Dermis microvascular lymphatic vessel endothelial cell (primary cell): ENCODE measurements at regions not wholly inside any gene's neighbourhood (a gene's known extent, or its start where the extent isn't known, plus 50 kb on each side); places are given as distances from the start of the nearest gene placed in this dataset.

Experiments
- DNase-seq, 2 donors: peaks; one replicate each; pipeline versions ENCODE4 v3.0.0 to v3.0.0-alpha.2; 2010; ENCODE audit warnings: low read depth in 2 of 2

DNA sequence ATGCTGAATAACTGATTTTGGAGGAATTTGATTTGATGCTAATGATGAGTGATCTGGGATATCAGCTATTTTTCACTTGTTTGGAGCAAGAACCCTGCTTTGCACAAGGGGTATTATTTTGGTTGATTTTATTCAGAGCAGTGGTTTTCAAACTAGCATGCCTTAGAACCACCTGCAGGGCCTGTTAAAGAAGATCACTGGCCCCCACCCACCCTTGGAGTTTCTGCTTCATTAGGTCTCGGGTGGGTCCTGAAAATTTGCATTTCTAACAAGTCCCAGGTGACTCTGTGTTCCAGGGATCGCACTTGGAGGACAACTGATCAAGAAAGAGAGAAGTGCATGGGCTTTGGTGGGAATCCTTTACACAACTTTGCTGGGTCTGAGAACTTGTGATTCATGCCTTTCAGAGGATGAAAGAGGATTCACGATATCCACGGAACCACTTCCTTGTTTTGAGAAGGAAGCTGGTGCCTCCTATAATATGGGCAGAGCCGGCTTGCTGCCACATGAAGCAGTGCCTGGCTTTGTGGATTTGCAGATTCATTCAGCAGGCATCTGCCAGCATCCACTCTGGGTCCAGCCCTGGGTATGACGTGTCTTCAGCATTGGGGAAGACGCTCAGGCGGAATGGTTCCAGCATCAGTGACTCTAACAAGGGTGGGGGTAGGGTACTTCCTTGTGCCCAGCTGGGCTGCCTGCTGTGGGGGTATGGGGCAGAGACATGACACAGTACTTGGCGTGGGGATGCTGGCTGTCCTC, 106.6 kb upstream of the PITX1 start:
- no peak for DNase-seq

DNA sequence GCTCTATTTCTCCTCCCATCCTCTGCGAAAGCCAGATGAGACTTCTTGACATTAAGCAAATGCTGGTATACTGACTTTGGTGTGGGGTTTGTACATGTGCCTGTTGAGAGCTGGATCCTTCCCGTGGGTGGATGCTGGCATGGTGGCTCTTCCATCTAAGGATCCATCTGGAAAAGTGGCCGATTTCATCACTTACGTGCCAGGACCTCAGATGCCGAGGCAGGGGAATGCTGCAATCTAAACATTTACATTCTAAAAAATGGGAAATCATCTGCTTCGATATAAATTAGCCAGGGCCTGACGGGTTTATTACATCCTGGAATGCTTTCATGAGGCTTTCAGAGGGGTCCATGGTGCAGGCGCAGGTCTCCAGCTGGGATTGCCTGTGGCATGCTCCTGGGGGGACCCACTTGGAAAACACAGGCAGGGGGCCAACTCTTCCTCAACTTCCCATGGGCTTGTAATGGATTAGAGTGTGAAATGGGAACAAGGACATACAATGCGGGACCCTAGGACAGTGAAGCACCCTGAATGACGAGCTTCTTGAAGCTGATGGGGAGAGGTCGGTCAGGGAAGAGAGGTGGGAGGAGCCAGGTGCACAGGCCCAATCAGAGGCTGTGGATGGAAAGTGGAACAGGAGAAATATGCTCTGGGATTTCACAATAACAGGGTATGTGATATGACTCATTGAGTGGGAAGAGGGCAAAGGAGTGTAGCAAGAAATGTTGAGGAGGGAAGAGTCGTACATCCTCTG, 105.5 kb upstream of the PITX1 start:
- DNase-seq, result no peak

DNA sequence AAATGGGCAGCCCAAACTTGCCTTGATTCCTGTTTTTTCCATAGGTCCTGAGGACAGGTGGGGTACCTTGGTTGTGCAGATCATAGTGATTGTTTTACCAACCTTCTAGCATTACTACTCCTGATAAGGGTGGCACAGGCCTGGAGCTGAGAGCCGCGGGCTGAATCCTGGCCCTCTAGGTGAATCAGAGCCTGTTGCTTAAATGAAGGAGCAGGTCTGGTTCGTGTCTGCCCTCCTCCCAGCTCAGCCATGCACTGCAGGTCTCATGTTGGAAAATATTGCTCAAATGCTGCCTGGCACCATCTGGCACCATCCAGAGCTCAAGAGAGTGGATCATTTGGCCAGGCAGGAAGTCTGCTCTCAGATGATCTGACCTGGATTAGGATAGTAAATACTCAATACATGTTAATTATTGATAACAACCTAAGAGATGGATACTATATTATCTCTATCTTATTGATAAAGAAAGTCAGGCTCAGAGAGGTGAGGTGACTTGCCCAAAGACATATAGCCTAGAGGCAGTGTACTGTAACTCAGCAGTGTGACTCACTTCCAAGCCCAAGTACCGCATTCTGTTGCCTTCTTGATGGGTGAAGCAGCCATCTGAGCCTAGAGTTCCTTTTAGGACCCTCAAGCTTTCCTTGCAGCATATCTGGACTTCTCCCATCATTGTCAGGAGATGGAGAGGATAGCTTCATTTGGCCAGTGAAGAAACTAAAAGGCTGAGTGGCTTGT, 104.3 kb upstream of the PITX1 start:
- DNase-seq, result no peak

DNA sequence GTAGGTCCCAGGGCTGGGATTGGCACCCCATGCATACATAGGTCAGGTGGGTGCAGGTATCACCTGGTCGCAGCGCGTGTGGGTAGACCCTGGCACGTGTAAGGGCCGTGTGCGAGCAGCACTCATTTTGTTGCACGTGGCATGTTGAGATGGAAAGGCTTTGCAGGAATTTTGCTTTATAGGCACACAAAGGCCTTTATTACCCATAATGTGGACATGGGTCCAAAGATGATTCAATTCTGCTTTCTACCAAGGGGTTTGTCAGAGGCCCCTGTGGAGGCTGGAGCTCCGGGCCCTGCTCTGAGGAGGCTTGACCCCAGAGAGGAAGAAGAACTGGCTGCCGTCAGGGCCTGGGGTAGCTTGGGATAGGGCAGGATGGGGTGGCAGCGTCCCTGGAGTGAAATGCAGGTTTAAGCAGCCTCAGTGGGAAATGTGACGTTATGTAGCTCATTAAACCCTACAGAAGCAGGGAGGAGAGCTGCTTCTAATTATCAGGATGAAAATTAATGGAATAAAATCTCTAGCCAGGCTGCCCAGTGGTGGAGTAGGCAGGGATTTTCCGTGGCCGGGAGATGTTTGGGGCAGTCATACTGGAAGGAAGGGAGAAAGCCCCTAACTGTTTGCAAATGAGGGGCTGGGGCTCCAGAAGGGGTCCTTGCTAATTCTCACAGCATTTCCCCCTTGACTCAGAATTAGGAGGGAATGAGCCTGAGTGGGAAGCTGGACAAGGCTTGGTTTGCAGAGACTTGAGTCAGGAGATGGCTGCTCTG, 103.3 kb upstream of the PITX1 start:
- DNase-seq, result no peak

DNA sequence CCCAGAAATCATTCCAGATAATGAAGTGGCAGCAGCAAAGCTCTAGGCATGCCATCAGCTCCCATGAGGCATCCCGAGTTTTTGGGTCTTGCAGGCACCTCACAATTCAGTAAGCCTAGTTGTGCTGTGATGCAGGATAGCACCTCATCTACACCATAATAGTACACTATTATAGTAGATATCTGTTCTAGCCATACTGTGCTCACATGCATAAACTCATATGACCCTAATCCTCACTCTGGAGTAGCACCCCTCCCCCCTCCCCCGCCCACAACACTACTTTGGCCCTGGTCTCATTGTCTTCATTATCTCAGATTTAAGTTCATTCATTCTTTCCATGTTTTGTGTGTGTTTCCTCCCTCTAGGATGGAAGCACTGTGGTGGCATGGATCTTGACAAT, 102.5 kb upstream of the PITX1 start:
- DNase-seq, result no peak

DNA sequence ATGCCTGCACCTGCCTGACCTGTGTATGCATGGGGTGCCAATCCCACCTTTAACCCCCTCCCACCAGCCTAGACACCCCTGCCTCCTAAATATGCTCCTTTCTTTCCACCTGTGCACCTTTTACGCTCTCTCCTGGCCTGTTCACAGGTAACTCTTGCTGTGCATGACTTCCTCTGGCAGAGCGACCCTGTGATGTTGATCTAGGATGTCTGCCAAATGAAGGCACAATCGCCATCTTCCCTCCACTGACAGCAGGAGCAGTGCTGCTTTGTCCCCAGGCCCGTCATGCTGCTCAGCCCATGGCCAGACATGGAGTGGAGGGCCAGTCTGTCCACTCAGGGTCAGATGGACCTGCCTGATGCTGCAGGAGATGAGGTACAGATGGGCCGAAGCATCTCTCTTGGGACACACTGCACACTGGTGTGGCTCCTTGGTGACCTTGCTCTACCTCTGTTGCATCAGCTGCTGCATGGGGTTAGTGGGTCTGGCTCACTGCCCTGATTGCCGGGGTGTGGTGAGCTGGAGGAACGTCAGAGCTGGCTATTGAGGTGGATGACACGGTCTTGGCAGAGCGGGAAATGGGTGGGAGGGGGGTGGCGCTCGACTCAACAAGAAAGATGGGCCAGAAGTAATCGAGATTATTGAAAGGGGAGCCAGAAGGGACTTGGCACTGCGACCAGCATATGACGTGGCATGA, 101.7 kb upstream of the PITX1 start:
- no peak for DNase-seq

DNA sequence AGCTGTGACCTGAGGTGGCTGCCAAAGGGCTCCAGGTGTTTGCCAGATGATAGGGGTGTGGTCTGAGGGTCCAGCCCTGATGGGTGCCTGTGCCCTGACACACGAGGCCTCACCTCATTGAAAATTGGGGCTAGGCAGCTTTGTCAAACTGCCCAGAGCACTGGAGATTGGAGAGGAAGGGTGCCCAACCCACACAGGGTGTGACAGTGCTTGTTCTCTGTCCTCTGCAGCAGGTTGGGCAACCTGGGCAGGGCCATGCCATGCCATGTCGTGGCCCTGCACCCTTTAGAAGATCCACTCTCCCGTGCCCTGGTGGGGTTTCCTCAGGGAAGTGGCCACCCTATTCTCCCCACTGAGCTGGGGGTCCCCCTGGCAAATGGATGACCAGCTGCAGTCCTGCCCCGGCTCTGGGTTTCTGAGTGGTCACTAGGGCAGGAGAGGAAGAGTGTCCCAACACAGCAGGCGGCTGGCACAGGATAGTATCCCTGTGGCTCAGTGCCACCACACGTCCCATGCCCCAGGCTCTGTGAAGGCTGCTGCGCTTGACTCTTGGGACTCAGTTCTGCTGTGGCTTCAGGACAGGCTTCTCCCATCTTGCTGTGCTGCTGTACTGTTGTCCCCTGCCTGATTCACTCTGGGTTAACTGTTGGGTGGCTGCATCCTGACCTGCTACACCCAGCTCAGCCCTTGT, 100.8 kb upstream of the PITX1 start:
- no peak for DNase-seq

DNA sequence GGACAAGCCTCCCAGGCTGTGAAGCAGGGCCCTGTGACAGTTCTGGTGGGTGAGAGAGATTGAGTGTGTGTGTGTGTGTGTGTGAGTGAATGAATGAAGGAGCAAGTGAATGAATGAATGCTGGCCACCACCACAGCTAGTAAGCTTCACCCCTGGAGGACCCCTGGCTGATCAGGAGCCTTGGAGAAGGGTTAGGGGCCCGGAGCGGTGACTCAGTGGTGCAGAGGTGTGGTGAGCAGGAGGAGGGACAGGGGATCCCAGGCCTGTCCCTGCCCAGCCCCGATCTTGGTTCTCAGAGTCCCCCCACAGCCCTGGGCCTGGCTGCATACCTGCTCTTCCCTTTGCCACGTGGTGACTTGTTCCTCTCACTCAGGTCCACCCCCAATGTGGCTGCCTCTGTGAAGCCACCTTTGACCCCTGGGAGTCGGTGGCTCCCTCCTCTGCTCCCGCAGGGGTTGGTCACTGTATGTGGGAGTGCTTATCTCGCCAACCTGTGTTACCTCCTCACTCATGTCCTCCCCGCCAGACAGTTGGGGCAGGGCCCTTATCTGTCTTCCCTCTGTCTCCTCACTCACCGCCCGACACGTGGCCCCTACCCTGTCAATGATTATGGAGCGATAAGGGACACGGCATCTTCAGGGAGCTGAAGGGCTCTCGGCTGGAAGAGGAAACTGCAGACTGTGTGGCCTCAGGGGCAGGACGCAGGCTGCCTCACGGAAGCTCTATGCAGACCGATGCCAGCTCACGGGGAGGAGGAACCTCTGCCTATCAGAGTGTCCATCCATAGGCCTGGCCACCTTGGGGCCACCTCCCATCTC, 99.9 kb upstream of the PITX1 start:
- no peak for DNase-seq

DNA sequence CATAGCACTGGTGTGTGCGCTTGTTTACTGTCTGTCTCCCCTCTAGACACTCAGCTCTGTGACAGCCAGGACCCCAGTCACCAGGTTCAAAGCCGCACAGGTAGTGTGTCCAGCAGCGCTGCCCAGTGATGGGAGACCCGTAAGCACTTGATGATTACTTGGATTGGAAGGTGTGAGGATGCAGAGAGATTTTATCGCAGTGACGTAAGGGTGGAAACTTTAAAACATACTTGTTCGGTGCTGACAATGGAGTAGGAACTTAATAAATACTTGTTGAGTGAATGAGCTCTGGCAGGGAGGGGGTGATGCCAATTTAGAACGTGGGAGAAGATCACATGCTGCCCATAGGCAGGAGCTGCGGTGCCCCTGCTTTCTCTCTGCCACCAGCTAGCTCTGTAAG, 99.2 kb upstream of the PITX1 start:
- DNase-seq, result no peak

DNA sequence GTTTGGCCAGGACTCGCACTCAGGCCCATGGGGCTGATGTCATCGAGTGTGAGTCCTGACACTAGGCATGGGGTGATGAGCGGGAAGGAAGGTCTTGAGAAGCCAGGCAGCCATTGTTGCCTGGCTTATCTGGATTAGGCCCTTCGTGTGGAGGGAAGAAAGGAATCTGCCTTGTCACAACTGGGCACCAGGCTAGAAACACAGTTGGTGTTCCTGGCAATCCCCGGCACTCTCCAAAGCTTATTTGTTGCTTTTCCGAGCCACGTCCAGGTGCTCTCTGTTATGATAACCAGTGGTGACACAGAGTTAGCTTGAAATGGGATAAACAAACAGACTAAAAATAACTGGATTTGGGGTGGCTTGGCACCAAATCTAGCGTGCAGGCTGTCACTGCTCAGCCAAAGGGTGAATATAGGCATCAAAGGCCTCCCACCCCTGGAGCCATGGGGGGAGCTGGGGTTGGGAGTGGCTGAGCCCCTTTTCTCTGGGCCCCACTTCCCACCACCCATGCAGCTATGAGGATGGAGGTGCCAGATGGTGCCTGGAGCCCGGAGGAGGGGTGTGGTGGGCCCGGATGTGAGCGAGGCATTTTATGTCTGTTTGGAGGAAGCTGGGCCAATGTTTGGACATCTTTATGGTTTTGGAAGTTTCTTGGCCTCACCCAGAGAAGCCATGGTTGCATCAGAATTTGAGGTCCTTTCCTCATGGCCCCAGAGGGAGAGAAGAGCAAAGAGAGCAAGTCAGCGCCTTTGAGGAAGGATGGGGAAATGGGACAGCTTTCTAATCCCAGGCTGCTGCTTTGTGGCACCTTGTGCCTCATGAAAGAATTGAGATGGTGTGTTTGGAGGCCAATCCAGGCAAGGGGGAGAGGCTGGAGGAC, 98.0 kb upstream of the PITX1 start:
- no peak for DNase-seq

DNA sequence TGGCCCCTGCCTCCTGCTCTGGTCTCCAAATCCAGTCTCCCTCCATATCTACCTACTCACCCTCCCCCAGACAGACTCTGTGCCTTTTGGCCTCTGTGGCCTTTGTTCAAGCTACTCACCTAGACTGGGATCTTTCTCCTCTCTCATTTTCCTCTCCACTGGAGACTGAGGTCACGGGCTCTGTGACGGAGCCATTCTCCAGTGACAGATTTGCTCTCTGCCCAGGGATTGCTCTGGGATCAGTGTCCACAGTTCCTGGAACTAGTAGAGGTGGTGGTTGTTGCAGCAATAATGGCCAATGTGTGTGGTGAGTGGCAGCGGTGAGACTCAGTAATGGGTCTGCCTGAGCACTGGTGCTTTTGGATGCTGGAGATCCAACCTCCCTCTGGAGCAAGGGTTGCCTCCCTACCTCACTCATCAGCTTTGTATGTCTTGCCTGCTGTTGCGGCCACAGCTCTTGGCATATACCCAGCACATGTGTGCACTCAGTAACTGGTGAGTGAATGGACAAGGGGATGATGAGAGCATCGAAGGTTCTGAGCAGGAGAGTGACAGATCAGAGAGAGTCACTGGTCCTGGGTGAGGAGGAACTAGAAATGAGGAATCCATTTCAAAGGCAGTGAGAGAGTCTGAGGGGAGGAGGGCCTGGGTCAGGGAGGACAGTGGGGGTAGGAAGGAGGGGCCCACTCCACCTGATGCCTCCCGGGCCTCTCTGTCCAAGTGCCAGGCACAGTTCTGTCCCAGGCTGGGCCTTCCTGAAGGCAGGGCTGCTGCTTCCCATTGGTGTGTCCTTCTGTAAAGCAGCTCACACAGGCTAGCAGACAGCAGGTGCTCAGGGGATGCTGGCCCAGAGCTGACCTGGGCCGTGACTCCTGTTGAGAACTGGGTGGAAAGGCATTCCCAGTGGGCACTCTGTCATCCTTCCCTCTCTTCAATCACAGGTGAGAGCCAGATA, 96.5 kb upstream of the PITX1 start:
- DNase-seq, result no peak

DNA sequence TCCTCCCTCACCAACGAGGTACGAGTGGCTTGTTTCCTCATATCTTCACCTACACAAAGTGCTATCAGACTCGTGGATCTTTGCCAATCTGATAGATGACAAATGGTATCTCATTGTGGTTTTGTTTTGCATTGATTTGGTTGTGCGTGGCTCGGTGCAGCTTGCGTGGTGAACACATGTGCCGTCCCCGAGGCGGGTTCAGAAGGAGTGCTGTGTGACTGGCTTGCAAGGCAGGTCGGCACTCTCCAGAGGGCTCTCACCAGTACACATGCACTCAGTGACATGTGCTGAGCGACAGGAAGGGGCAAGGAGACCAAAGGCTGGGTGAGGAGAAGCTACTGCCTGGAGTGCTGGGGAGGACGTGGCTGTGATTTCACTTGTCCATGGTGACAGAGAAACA, 95.3 kb upstream of the PITX1 start:
- DNase-seq, result no peak

DNA sequence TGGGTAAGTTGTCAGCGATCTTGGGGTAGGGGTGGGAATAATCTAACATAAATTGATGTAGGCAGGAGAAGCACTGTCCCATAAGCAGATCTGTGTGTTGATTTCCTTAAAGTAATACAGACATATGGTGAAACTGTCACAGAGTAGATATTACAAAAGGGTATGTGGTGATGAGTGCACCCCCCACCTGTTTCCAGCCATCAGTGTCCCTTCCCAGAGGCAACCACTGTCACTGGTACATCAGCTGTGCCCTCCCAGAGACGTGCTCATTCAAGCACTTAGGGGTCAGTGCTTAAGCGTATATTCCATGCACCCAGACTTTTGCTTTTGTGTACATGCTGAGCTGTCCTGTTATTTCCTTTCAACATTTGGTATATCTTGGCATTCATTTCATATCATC, 94.3 kb upstream of the PITX1 start:
- no peak for DNase-seq

DNA sequence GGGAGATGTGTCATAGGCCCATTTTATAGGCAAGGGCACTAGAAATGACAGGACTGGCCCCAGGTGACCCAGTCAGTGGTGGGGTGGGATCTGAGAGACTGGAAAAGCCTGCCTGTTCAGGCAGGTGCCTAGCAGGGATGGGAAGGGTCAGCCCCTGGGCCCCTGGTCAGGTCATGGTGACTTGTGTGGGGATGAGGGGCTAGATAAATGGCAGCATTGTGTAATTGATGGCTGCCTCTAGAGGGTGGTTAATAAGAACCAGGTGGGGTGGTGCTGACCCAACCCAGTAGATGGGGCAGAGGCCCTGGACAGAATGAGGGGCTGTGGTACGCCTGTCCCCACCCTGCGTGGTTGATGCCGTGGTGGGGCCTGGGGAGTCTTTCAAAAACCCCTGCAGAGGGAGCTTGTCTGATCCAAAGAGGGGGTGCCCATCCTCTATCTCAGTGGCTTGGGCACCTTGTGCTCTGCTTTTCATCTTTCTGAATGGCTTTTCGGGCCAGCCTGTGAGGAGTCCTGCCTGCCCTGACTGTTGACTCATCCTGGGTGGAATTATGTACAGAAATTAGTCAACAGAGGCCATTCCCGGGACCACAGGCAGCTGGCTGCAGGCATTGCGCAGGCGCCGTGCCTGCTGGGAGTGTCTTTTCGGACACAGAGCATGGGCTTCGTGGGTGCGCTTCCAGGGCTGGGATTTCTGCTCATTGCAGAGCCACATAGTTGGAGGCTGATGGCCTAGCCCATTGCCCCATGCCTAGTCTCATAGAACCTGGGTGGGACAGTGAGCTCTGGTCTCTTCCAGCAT, 93.6 kb upstream of the PITX1 start:
- no peak for DNase-seq

DNA sequence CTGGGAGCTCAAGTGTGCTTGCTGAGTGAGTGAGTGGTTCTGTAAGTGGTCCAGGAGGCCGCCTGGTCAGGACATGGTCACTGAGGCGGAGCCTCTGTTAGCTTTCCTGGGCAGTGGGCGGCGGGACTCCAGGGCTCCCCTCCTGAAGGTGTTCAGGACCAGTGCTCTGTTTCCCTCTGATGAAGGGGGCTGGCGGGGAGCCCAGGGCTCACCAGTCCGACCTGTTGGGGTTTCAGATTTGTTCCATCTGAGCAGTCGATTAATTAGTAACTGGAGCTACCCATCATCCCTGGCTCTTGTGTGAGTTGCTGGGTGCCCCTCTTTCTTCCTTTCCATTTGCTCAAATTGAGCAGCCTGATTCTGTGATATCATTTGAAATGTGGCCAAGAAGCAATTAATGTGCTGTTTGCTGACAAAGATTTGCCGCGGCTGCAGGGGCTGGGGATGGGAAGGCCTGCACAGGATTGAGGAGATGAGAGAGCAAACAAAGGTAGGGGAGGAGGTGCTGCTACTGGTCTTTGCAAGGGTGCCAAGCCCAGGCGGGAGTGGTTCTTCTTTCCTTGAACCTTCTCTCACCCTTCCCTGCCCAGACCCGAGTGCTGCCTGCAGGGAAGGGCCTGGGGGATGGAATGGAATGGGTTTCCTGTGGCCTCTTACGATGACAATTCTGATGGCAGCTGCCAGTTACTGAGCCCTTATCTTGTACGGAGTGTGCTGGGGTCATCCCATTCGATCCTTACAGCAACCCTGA, 92.8 kb upstream of the PITX1 start:
- no peak for DNase-seq

DNA sequence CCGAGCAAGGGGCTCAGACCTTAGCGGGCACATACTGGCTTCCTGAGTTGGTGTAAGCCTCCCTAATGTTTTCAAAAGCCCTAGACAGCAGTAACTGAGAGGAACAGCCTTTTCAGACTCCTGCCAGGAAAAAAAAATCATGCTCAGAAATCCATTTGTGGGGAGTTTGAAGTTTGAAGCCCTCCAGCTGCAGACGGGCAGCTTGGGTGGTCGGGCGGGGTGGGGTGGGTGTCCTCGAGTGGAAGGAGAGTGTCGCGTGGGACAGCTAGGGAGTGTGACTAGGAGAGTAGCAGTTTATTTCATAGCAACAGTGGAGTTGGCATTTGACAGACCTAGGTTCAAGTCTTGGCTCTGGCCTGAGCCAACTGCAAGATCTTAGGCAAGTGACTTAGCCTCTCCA, 90.7 kb upstream of the PITX1 start:
- no peak for DNase-seq
